Hepatocyte (in vitro differentiated cells): ENCODE measurements at regions not wholly inside any gene's neighbourhood (a gene's known extent, or its start where the extent isn't known, plus 50 kb on each side); places are given as distances from the start of the nearest gene placed in this dataset.

Experiments
- CTCF ChIP-seq: fragments of 200-600 bp; sonication (generic); IDR thresholded peaks from 2 replicates; pipeline ENCODE4 v1.5.1; 2016; ENCODE audit warnings: antibody characterized with exemption, mild to moderate bottlenecking; ENCODE audit not compliant: poor library complexity
- EZH2 ChIP-seq: fragments of 200-600 bp; sonication (generic); IDR thresholded peaks from 2 replicates; pipeline ENCODE4 v1.6.1; 2016; ENCODE audit warnings: antibody characterized with exemption, mild to moderate bottlenecking, borderline replicate concordance
- EZH2phosphoT487 ChIP-seq: fragments of 200-600 bp; sonication (generic); IDR thresholded peaks from one replicate; pipeline ENCODE4 v1.6.1; 2018; ENCODE audit warnings: antibody characterized with exemption, mild to moderate bottlenecking, low read depth, moderate library complexity; ENCODE audit not compliant: unreplicated experiment, severe bottlenecking

DNA sequence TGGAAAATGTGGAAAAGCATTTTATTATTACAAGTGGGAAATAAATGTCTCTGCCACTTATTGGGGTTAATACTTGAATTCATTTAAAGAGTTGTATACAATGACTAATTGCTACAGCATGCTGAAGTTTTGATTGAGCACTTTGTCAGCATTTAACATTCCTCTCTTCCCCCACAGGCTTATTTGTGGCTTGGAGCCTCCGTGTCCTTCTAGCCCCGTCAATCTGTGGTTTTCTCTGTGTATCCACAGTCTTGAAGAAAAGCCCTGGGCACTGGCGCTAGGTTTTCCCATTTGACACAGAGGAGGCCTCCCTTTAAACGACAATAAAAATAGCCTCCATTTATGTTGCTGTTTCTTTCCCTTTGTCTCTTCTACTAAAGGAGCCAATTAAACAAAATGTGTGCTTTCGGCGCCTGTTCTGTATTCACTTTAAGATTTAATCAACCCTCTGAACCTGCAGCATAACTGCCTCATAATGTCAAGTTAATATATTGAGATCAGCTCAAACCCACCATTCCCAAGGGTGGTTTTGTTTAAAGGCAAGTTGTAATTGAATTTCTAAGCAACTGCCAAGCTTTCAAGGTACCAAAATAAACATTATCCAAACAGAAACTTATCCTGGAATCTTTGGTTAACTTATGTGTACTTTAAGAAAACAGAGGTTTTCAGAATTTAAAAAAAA lies 92.9 kb upstream of the ADRA1D start:
- TF ChIP-seq CTCF = no peak
- no peak for TF ChIP-seq EZH2phosphoT487
- no peak for TF ChIP-seq EZH2
